ENCODE measurements at regions not wholly inside any gene's neighbourhood (a gene's known extent, or its start where the extent isn't known, plus 50 kb on each side); places are given as distances from the start of the nearest gene placed in this dataset.

DNA sequence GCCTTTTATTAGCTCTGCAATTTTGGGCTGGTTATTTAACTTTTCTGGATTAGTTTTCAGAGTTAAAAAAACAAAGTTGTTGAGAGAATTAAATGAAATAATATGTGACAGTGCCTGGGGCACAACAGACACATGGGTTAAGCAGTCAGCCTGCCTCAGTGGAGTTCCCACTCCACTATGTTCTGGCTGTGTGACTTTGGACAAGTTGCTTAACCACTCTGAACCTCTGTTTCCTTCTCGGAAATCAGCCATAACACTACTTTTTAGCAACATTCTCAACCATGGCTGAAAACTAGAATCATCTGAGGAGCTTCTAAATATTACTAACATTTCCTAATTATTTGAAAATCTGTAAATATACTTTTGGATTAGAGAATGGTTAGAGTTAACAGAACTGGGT lies 56.5 kb upstream of the SLC6A11 start:
- no peaks in the 10 kb centered on the region for H3K27me3 ChIP-seq (ENCODE audit: control insufficient read depth, insufficient read depth, low read length)

DNA sequence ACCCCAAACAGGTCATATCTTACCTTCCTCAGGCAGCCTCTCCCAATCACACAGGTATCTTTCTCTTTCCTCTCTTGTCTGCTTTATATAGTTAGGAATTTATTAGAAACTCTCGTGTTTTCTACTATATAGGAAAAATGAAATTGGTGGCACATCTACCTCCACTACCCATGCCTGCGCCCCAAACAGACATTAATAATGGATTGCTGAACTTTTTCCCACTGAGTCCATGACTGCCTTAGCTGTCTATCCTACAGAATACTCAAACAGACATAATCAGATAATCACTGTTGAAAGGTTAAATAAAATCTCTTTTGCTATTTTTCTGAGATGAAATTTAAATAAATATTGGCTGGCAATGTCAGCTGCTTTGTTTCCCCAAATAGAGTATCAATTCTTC lies 55.8 kb upstream of the SLC6A11 start:
- no peaks in the 10 kb centered on the region for H3K36me3 ChIP-seq (ENCODE audit: control insufficient read depth, insufficient read depth, low read length)
- H3K27me3 ChIP-seq (ENCODE audit: control insufficient read depth, insufficient read depth, low read length): no peaks in the 10 kb centered on the region
- DNase-seq (ENCODE audit: low read depth) (no peak), FAIRE-seq (no peak)
- H3K4me3 ChIP-seq (ENCODE audit: low read depth, low read length): no peak overlapping the region
- TF ChIP-seq, protein P1, sequence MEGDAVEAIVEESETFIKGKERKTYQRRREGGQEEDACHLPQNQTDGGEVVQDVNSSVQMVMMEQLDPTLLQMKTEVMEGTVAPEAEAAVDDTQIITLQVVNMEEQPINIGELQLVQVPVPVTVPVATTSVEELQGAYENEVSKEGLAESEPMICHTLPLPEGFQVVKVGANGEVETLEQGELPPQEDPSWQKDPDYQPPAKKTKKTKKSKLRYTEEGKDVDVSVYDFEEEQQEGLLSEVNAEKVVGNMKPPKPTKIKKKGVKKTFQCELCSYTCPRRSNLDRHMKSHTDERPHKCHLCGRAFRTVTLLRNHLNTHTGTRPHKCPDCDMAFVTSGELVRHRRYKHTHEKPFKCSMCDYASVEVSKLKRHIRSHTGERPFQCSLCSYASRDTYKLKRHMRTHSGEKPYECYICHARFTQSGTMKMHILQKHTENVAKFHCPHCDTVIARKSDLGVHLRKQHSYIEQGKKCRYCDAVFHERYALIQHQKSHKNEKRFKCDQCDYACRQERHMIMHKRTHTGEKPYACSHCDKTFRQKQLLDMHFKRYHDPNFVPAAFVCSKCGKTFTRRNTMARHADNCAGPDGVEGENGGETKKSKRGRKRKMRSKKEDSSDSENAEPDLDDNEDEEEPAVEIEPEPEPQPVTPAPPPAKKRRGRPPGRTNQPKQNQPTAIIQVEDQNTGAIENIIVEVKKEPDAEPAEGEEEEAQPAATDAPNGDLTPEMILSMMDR (IDR thresholded peaks at IDR 0.05; ENCODE audit: insufficient read depth, low read length, severe bottlenecking): no peak

More for the DNA sequence above, 56.5 kb upstream of the SLC6A11 start:
- no peaks in the 10 kb centered on the region for H3K36me3 ChIP-seq (ENCODE audit: control insufficient read depth, insufficient read depth, low read length)
- TF ChIP-seq, protein P1 (IDR thresholded peaks at IDR 0.05; ENCODE audit: insufficient read depth, low read length, severe bottlenecking): no peak
- no peak for FAIRE-seq
- no peak overlapping the region for H3K4me3 ChIP-seq (ENCODE audit: low read depth, low read length)
- DNase-seq (ENCODE audit: low read depth): no peak

GRCh38 chr3:10761583-10761982 lies 54.4 kb upstream of the SLC6A11 start:
- no peaks in the 10 kb centered on the region for H3K27me3 ChIP-seq (ENCODE audit: control insufficient read depth, insufficient read depth, low read length)
- no peaks in the 10 kb centered on the region for H3K36me3 ChIP-seq (ENCODE audit: control insufficient read depth, insufficient read depth, low read length)
- TF ChIP-seq, protein P1 (IDR thresholded peaks at IDR 0.05; ENCODE audit: insufficient read depth, low read length, severe bottlenecking): no peak
- no peak for DNase-seq (ENCODE audit: low read depth)
- H3K4me3 ChIP-seq (ENCODE audit: low read depth, low read length): no peak overlapping the region
- FAIRE-seq: no peak

- TF ChIP-seq, protein P1 (IDR thresholded peaks at IDR 0.05; ENCODE audit: insufficient read depth, low read length, severe bottlenecking): no peak
- no peaks in the 10 kb centered on the region for H3K36me3 ChIP-seq (ENCODE audit: control insufficient read depth, insufficient read depth, low read length)
- no peak overlapping the region for H3K4me3 ChIP-seq (ENCODE audit: low read depth, low read length)
- DNase-seq (ENCODE audit: low read depth) (no peak), FAIRE-seq (no peak)
- H3K27me3 ChIP-seq (ENCODE audit: control insufficient read depth, insufficient read depth, low read length): no peaks in the 10 kb centered on the region
These were observed 53.9 kb upstream of the SLC6A11 start for GRCh38 chr3:10762116-10762515.

DNA sequence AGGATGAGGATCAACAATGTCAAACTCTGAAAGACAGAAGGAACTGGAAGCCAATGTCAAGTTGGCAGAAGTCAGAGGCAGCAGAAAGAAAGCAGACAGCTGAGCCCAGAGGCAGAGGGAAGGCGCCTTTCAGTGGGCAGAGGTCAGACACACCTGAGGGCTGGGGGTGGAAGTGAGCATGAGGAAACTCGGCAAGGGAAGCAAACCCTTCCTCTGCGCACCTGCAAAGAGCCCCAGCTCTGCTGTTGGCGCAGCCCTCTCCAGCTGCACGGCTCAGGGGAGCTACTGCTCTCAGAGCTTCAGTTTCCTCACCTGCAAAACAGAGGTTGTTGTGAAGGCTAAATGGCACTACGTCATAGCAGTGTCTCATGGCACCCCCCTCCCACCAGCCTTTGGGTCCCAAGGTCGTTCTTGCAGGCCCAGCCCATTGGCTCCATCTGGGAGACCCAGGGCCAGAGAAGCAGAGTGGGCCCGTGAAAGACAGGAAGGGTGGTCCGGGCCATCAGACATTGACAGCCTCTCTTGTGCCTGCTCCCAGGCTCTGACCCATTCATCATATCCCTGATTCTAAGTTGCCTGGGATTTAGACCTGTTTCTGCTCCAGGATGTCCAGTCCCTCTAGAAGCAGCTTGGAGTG lies 53.3 kb upstream of the SLC6A11 start:
- no peaks in the 10 kb centered on the region for H3K36me3 ChIP-seq (ENCODE audit: control insufficient read depth, insufficient read depth, low read length)
- DNase-seq (ENCODE audit: low read depth) (no peak), FAIRE-seq (no peak)
- no peaks in the 10 kb centered on the region for H3K27me3 ChIP-seq (ENCODE audit: control insufficient read depth, insufficient read depth, low read length)
- H3K4me3 ChIP-seq (ENCODE audit: low read depth, low read length): no peak overlapping the region
- TF ChIP-seq, protein P1 (IDR thresholded peaks at IDR 0.05; ENCODE audit: insufficient read depth, low read length, severe bottlenecking): no peak

GRCh38 chr3:10763248-10763620 lies 52.8 kb upstream of the SLC6A11 start:
- Histone ChIP-seq H3K36me3 (ENCODE audit: control insufficient read depth, insufficient read depth, low read length) (no peaks in the 10 kb centered on the region), H3K4me3 (ENCODE audit: low read depth, low read length) (no peak overlapping the region), H3K27me3 (ENCODE audit: control insufficient read depth, insufficient read depth, low read length) (no peaks in the 10 kb centered on the region)
- DNase-seq (ENCODE audit: low read depth) (no peak), FAIRE-seq (no peak)
- TF ChIP-seq, protein P1 (IDR thresholded peaks at IDR 0.05; ENCODE audit: insufficient read depth, low read length, severe bottlenecking): no peak

Data from bronchial epithelial cell (primary cell).